Bronchial epithelial cell (primary cell): ENCODE measurements at regions not wholly inside any gene's neighbourhood (a gene's known extent, or its start where the extent isn't known, plus 50 kb on each side); places are given as distances from the start of the nearest gene placed in this dataset.

Experiments
- DNase-seq: peaks from one replicate; pipeline ENCODE4 v3.0.0-alpha.2; 2010; ENCODE audit warnings: low read depth
- FAIRE-seq: peaks from 2 replicates; lab custom pipeline; 2011; peaks lifted over from hg19 to GRCh38; lab: Jason Lieb, UNC
- H3K27me3 ChIP-seq: 2 replicates; pipeline ENCODE4 v1.5.1; 2011; ENCODE audit warnings: low read length; ENCODE audit not compliant: control insufficient read depth, insufficient read depth
- H3K36me3 ChIP-seq: 2 replicates; pipeline ENCODE4 v1.5.1; 2011; ENCODE audit warnings: low read length; ENCODE audit not compliant: control insufficient read depth, insufficient read depth
- H3K4me3 ChIP-seq: 2 replicates; pipeline ENCODE4 v1.5.1; 2011; ENCODE audit warnings: mild to moderate bottlenecking, low read depth, low read length, control low read depth
- TF ChIP-seq, protein P1 (sequence below): IDR thresholded peaks from 2 replicates; pipeline ENCODE4 v1.5.1; 2011; ENCODE audit warnings: mild to moderate bottlenecking, moderate library complexity, low read length, control low read depth, inconsistent platforms; ENCODE audit not compliant: insufficient read depth, severe bottlenecking

DNA sequence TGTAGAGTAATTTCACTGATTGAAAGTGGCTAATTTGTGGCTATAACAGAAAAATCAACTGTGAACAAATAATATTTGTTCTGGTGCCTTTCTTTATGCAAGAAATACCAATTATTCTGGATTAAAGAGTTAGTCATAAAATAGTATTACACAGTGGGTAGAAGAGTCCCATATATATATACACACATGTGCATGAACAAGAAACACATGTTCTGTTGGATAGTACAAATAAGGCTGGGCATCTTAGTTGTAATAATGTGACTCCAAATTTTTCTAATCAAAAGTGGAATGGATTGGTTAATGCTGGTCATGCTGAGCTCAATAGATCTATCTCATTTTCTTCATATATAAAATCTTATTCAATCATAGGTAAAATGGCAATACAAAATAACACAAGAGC, 179.4 kb downstream of the OGFRL1 start:
- Histone ChIP-seq H3K27me3 (no peaks in the 10 kb centered on the region), H3K36me3 (no peaks in the 10 kb centered on the region), H3K4me3 (no peak overlapping the region)
- TF ChIP-seq, protein P1, sequence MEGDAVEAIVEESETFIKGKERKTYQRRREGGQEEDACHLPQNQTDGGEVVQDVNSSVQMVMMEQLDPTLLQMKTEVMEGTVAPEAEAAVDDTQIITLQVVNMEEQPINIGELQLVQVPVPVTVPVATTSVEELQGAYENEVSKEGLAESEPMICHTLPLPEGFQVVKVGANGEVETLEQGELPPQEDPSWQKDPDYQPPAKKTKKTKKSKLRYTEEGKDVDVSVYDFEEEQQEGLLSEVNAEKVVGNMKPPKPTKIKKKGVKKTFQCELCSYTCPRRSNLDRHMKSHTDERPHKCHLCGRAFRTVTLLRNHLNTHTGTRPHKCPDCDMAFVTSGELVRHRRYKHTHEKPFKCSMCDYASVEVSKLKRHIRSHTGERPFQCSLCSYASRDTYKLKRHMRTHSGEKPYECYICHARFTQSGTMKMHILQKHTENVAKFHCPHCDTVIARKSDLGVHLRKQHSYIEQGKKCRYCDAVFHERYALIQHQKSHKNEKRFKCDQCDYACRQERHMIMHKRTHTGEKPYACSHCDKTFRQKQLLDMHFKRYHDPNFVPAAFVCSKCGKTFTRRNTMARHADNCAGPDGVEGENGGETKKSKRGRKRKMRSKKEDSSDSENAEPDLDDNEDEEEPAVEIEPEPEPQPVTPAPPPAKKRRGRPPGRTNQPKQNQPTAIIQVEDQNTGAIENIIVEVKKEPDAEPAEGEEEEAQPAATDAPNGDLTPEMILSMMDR = no peak
- DNase-seq (no peak), FAIRE-seq (no peak)

DNA sequence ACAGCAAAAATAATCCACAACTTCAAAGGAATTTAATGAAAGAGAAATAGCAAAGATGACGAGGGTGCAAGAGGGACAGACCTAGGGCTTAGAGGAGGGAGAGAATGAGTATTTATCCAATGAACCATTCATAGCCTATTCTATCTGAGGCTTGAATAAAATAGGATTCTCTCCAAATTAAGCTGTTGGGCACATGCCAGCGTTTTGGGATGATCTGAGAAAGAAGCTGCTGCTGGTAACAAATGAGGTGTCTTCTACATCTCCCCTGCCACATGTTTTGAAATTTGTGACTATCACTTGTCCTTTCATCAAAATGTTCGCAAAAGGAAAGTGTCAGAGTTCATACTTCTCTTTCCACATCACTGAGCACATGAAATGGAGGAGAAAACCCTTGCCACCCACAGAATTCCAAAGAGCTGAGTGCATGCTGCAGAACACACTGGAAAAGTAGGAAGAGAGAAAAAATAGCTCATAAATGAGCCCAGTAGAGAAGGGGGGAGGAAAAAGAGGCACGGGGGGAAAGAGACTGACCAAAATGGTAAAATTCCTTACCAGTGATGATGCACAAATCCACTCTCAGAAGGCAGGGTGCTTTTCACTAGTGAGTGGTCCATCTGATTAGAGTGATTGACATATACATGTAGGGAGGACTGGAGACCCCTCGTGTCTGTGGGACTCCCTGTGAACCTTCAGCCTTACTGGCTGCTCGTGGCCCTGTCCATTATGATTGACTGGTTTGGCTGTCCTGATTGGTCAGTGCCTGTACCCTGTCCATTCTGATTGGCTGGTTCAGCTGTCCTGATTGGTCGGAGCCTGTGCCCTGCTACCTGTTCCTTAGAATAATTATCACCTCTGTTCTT, 180.5 kb downstream of the OGFRL1 start:
- no peaks in the 10 kb centered on the region for H3K27me3 ChIP-seq

DNA sequence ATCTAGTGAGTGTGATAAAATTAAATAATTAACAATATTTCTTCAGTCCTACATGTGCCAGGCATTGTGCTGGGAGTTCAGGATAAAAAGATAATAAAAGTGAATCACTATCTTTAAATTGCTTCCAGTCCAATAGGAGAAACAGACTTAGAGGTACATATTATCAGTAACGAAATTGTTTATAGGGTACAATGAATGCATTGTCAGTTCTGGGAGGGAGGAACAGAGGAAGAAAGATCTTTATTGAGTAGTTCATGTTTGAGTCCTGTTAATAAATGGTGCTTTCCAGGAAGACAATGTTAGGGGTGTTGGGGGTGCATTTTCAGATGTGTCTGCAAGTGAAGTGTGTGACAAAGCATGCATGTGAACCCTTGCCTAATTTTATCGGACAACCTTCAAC, 183.1 kb downstream of the OGFRL1 start:
- DNase-seq = no peak
- Histone ChIP-seq H3K36me3 (no peaks in the 10 kb centered on the region), H3K27me3 (no peaks in the 10 kb centered on the region), H3K4me3 (no peak overlapping the region)
- TF ChIP-seq, protein P1 = no peak
- FAIRE-seq = no peak

More for the DNA sequence above, 180.5 kb downstream of the OGFRL1 start:
- DNase-seq (peak; percentile 86), FAIRE-seq (no peak)
- TF ChIP-seq, protein P1 = no peak
- no peaks in the 10 kb centered on the region for H3K36me3 ChIP-seq
- no peak overlapping the region for H3K4me3 ChIP-seq

DNA sequence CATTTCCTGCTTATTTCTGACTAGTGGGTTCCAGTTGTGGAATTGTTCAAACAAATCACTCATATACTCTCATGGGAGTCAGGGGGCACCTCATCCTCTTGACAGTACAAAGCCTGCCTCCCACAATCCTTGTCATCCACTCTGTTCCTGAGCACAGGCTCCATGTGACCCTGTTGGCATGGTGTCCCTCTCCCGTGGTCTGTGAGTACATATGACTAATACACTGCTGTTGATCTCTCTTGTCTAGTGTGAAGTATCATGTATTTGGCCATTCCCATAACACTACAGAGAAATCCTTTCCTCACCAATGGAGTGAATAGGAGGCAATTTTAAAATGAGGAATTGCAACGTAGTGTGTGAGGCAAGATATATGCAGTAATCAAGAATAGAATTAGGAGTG, 185.3 kb downstream of the OGFRL1 start:
- FAIRE-seq (peak; percentile 7), DNase-seq (peak; percentile 92)
- H3K27me3 ChIP-seq = no peaks in the 10 kb centered on the region

DNA sequence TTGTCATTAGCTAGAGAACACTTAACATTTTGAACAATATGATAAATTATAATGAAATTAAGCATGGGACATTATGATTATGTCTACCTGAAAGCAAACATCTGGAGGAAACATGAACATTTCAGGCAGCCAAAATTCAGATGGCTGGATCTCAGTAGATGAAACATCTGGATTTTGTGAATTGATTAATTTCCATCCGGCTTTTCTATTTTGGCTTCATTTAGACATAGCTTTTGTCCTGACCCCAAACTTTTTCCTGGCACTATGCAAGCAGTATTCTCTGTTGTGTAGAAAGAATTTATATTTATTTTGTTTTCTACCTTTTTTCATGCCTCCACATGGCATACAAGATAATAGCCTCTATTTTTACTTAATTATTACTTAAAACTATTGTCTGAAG, 186.3 kb downstream of the OGFRL1 start:
- no peak for FAIRE-seq
- Histone ChIP-seq H3K27me3 (no peaks in the 10 kb centered on the region), H3K36me3 (no peaks in the 10 kb centered on the region), H3K4me3 (no peak overlapping the region)
- TF ChIP-seq, protein P1 = no peak
- DNase-seq = no peak

More for the DNA sequence above, 185.3 kb downstream of the OGFRL1 start:
- TF ChIP-seq, protein P1 = no peak
- H3K36me3 ChIP-seq = no peaks in the 10 kb centered on the region
- no peak overlapping the region for H3K4me3 ChIP-seq
